T-cell (primary cell): ENCODE measurements at regions not wholly inside any gene's neighbourhood (a gene's known extent, or its start where the extent isn't known, plus 50 kb on each side); places are given as distances from the start of the nearest gene placed in this dataset.

Experiments
- ATAC-seq, 4 experiments: fragments of 200-7000 bp in 3 of 4; fragments of 150-1000 bp in 1 of 4; cut with Tn5 transposase; replicated peaks in 1 of 4; 1 replicate in 3 of 4; 2 replicates in 1 of 4; pipeline ENCODE4 v1.10.0; 2021; ENCODE audit warnings: moderate library complexity in 3 of 4, mild to moderate bottlenecking in 2 of 4, moderate number of reproducible peaks in 1 of 4
- CTCF ChIA-PET, 2 donors: fragments of 300-600 bp; sonication (Branson Sonifier 250); formaldehyde crosslinking; loops; one replicate each; lab custom pipeline; 2022; ENCODE audit warnings: antibody characterized with exemption in 2 of 2; lab: Charles Lee
- POLR2A ChIA-PET, 2 donors: fragments of 300-600 bp; sonication (Branson Sonifier 250); formaldehyde crosslinking; loops; one replicate each; lab custom pipeline; 2022; ENCODE audit warnings: antibody characterized with exemption in 2 of 2; lab: Charles Lee
- DNase-seq, 35 experiments: peaks; one replicate each; pipeline versions ENCODE4 v3.0.0 to v3.0.0-alpha.2; 2013 to 2023
- H3K27ac ChIP-seq: one replicate; pipeline ENCODE4 v1.5.1; 2013; ENCODE audit warnings: low read length
- H3K27me3 ChIP-seq, 2 experiments: replicated peaks in 1 of 2; 1 replicate in 1 of 2; 2 replicates in 1 of 2; pipeline versions ENCODE4 v1.6.1 to v1.7.0; 2013; ENCODE audit warnings: low read length in 1 of 2, mixed read lengths in 1 of 2; ENCODE audit not compliant: control insufficient read depth in 2 of 2, insufficient read depth in 2 of 2; ENCODE audit errors: extremely low read depth in 1 of 2
- H3K36me3 ChIP-seq, 2 donors: 1 replicate in 1 of 2; 2 replicates in 1 of 2; pipeline versions ENCODE4 v1.6.1 to v1.7.0; 2013; ENCODE audit warnings: low read length in 1 of 2; ENCODE audit not compliant: control insufficient read depth in 2 of 2, insufficient read depth in 1 of 2; ENCODE audit errors: extremely low read depth in 1 of 2
- H3K4me1 ChIP-seq, 2 experiments: 1 replicate in 1 of 2; 2 replicates in 1 of 2; pipeline versions ENCODE4 v1.6.1 to v1.7.0; 2013; ENCODE audit warnings: low read length in 2 of 2, mixed read lengths in 1 of 2; ENCODE audit not compliant: insufficient read depth in 2 of 2, control insufficient read depth in 1 of 2; ENCODE audit errors: extremely low read depth in 1 of 2
- H3K4me3 ChIP-seq, 2 donors: 1 replicate in 1 of 2; 2 replicates in 1 of 2; pipeline versions ENCODE4 v1.5.1 to v1.7.0; 2013; ENCODE audit warnings: mild to moderate bottlenecking in 2 of 2, low read length in 1 of 2, moderate library complexity in 1 of 2; ENCODE audit not compliant: control insufficient read depth in 1 of 2; ENCODE audit errors: extremely low read depth in 1 of 2
- H3K9me3 ChIP-seq: 2 replicates; pipeline ENCODE4 v1.7.0; 2013
- H3K27ac Mint-ChIP-seq, 2 donors: one replicate each; pipeline ENCODE4 v1.8.0; 2020 to 2021; ENCODE audit warnings: mild to moderate bottlenecking in 2 of 2, mixed read lengths in 2 of 2
- H3K27me3 Mint-ChIP-seq, 2 donors: one replicate each; pipeline ENCODE4 v1.8.0; 2021 to 2022; ENCODE audit warnings: mixed read lengths in 2 of 2
- H3K36me3 Mint-ChIP-seq: one replicate; pipeline ENCODE4 v1.8.0; 2021; ENCODE audit warnings: mixed read lengths
- H3K4me1 Mint-ChIP-seq, 3 donors: one replicate each; pipeline ENCODE4 v1.8.0; 2020 to 2022; ENCODE audit warnings: mixed read lengths in 3 of 3, mild to moderate bottlenecking in 1 of 3
- H3K4me3 Mint-ChIP-seq, 3 donors: one replicate each; pipeline ENCODE4 v1.8.0; 2020 to 2022; ENCODE audit warnings: mild to moderate bottlenecking in 3 of 3, mixed read lengths in 3 of 3, moderate library complexity in 3 of 3
- H3K9me3 Mint-ChIP-seq, 3 donors: one replicate each; pipeline ENCODE4 v1.8.0; 2020 to 2022; ENCODE audit warnings: mixed read lengths in 3 of 3
- WGBS: methylation state at CpG from one replicate; pipeline ENCODE4 v1.1.5; 2013; ENCODE audit warnings: missing lambda C conversion rate; ENCODE audit not compliant: insufficient coverage; 5-methylcytosine and 5-hydroxymethylcytosine counted together

- no CpG with 5 or more reads among the region's 2 CpGs for WGBS
- Histone ChIP-seq H3K4me3 (no peak overlapping the region), H3K9me3 (no peaks in the 10 kb centered on the region), H3K27ac (no peak overlapping the region), H3K4me1 (no peaks in the 10 kb centered on the region), H3K27me3 (no peaks in the 10 kb centered on the region), H3K36me3 (no peaks in the 10 kb centered on the region)
- Mint-ChIP-seq H3K9me3 (peaks cover 0 to 12% (median 3%) of the 10 kb centered on the region in 3 donors), H3K4me3 (no peak overlapping the region), H3K4me1 (no peaks in the 10 kb centered on the region), H3K27ac (no peak overlapping the region), H3K36me3 (no peaks in the 10 kb centered on the region), H3K27me3 (no peaks in the 10 kb centered on the region)
- ATAC-seq = no peak
- DNase-seq = no peak
- ChIA-PET CTCF (no interaction called here), POLR2A (no interaction called here)
Observed at GRCh38 chr3:148332509-148332908, 365.2 kb upstream of the AGTR1 start.

- H3K4me3 Mint-ChIP-seq = no peak overlapping the region
- no peaks in the 10 kb centered on the region for H3K4me1 ChIP-seq
- no peak overlapping the region for H3K27ac ChIP-seq
- H3K27me3 ChIP-seq = no peaks in the 10 kb centered on the region
- DNase-seq (no peak), ATAC-seq (no peak)
- H3K27ac Mint-ChIP-seq = no peak overlapping the region
- no peaks in the 10 kb centered on the region for H3K4me1 Mint-ChIP-seq
- H3K36me3 ChIP-seq = no peaks in the 10 kb centered on the region
- 61% methylated on average over 2 of the region's 3 CpGs for WGBS
- H3K27me3 Mint-ChIP-seq = no peaks in the 10 kb centered on the region
- H3K36me3 Mint-ChIP-seq = no peaks in the 10 kb centered on the region
- POLR2A ChIA-PET = no interaction called here
- CTCF ChIA-PET = no interaction called here
- H3K9me3 ChIP-seq = no peaks in the 10 kb centered on the region
- peaks cover 0 to 15% (median 3%) of the 10 kb centered on the region in 3 donors for H3K9me3 Mint-ChIP-seq
- no peak overlapping the region for H3K4me3 ChIP-seq
Observed at GRCh38 chr3:148333091-148333490, 364.6 kb upstream of the AGTR1 start.

GRCh38 chr3:148335612-148336011 is 362.1 kb upstream of the AGTR1 start:
- DNase-seq (no peak), ATAC-seq (no peak)
- Histone ChIP-seq H3K4me1 (no peaks in the 10 kb centered on the region), H3K27me3 (no peaks in the 10 kb centered on the region), H3K9me3 (no peaks in the 10 kb centered on the region), H3K4me3 (no peak overlapping the region), H3K27ac (no peak overlapping the region), H3K36me3 (no peaks in the 10 kb centered on the region)
- Mint-ChIP-seq H3K27me3 (no peaks in the 10 kb centered on the region), H3K36me3 (no peaks in the 10 kb centered on the region), H3K4me3 (no peak overlapping the region), H3K4me1 (no peaks in the 10 kb centered on the region), H3K27ac (no peak overlapping the region), H3K9me3 (peaks cover 0 to 16% (median 3%) of the 10 kb centered on the region in 3 donors)
- ChIA-PET CTCF (no interaction called here), POLR2A (no interaction called here)
- no CpG with 5 or more reads among the region's 2 CpGs for WGBS

- Histone ChIP-seq H3K36me3 (no peaks in the 10 kb centered on the region), H3K27ac (no peak overlapping the region), H3K27me3 (no peaks in the 10 kb centered on the region), H3K4me1 (no peaks in the 10 kb centered on the region), H3K4me3 (no peak overlapping the region), H3K9me3 (no peaks in the 10 kb centered on the region)
- Mint-ChIP-seq H3K4me3 (no peak overlapping the region), H3K27ac (no peak overlapping the region), H3K36me3 (no peaks in the 10 kb centered on the region), H3K4me1 (no peaks in the 10 kb centered on the region), H3K9me3 (peaks cover 2 to 17% (median 9%) of the 10 kb centered on the region in 3 donors), H3K27me3 (no peaks in the 10 kb centered on the region)
- whole genome bisulfite sequencing = no CpG with 5 or more reads among the region's 1 CpG
- no peak for ATAC-seq
- ChIA-PET POLR2A (no interaction called here), CTCF (no interaction called here)
- no peak for DNase-seq
Observed at GRCh38 chr3:148343416-148343815, 354.3 kb upstream of the AGTR1 start.

- DNase-seq = no peak
- POLR2A ChIA-PET = no interaction called here
- Mint-ChIP-seq H3K27ac (no peak overlapping the region), H3K9me3 (peaks cover 4 to 17% (median 7%) of the 10 kb centered on the region in 3 donors), H3K36me3 (no peaks in the 10 kb centered on the region), H3K27me3 (no peaks in the 10 kb centered on the region), H3K4me3 (no peak overlapping the region), H3K4me1 (no peaks in the 10 kb centered on the region)
- ATAC-seq = no peak
- no peaks in the 10 kb centered on the region for H3K9me3 ChIP-seq
- no CpG with 5 or more reads among the region's 1 CpG for WGBS
- no peaks in the 10 kb centered on the region for H3K27me3 ChIP-seq
- H3K4me3 ChIP-seq = no peak overlapping the region
- CTCF ChIA-PET = no interaction called here
- H3K36me3 ChIP-seq = no peaks in the 10 kb centered on the region
- H3K4me1 ChIP-seq = no peaks in the 10 kb centered on the region
- H3K27ac ChIP-seq = no peak overlapping the region
Observed at GRCh38 chr3:148344521-148344920, 353.2 kb upstream of the AGTR1 start.

GRCh38 chr3:148360051-148360450 is 337.7 kb upstream of the AGTR1 start:
- Histone ChIP-seq H3K27ac (no peak overlapping the region), H3K4me3 (no peak overlapping the region), H3K27me3 (no peaks in the 10 kb centered on the region), H3K36me3 (no peaks in the 10 kb centered on the region), H3K4me1 (no peaks in the 10 kb centered on the region), H3K9me3 (no peaks in the 10 kb centered on the region)
- Mint-ChIP-seq H3K36me3 (no peaks in the 10 kb centered on the region), H3K27ac (no peak overlapping the region), H3K27me3 (no peaks in the 10 kb centered on the region), H3K9me3 (peaks cover 3 to 15% (median 10%) of the 10 kb centered on the region in 3 donors), H3K4me1 (no peaks in the 10 kb centered on the region), H3K4me3 (no peak overlapping the region)
- no peak for ATAC-seq
- DNase-seq = no peak
- ChIA-PET POLR2A (no interaction called here), CTCF (no interaction called here)

- ChIA-PET CTCF (no interaction called here), POLR2A (no interaction called here)
- no peaks in the 10 kb centered on the region for H3K36me3 Mint-ChIP-seq
- no peaks in the 10 kb centered on the region for H3K27me3 Mint-ChIP-seq
- no peaks in the 10 kb centered on the region for H3K27me3 ChIP-seq
- WGBS = 71% methylated on average over 3 of the region's 7 CpGs
- no peaks in the 10 kb centered on the region for H3K9me3 ChIP-seq
- no peak overlapping the region for H3K27ac Mint-ChIP-seq
- peaks cover 0 to 12% (median 2%) of the 10 kb centered on the region in 3 donors for H3K9me3 Mint-ChIP-seq
- no peak overlapping the region for H3K4me3 ChIP-seq
- no peak overlapping the region for H3K4me3 Mint-ChIP-seq
- no peak for ATAC-seq
- no peaks in the 10 kb centered on the region for H3K4me1 ChIP-seq
- no peak overlapping the region for H3K27ac ChIP-seq
- no peaks in the 10 kb centered on the region for H3K4me1 Mint-ChIP-seq
- H3K36me3 ChIP-seq = no peaks in the 10 kb centered on the region
- no peak for DNase-seq
Observed at GRCh38 chr3:148366743-148367410, 330.8 kb upstream of the AGTR1 start.
